Spleen (tissue), 11 donors: ENCODE measurements at regions not wholly inside any gene's neighbourhood (a gene's known extent, or its start where the extent isn't known, plus 50 kb on each side); places are given as distances from the start of the nearest gene placed in this dataset.
A peak's percentile ranks its signal among the peaks of the same experiment; 100 is the strongest.
"Not testable (repeated sequence)": the region's sequence is repeated elsewhere in the genome, so short reads cannot be mapped to it uniquely, and the experiment has no call there.

Experiments
- DNase-seq: peaks from one replicate; pipeline ENCODE4 v3.0.0-alpha.2; 2020
- H3K27ac ChIP-seq, 8 donors: fragments of 200-600 bp; sonication (generic) in 7 of 8; 1 replicate in 4 of 8; 2 replicates in 4 of 8; pipeline versions ENCODE4 v1.5.0 to v1.8.0; 2016 to 2021; ENCODE audit warnings: inconsistent platforms in 4 of 8, mild to moderate bottlenecking in 4 of 8, moderate library complexity in 1 of 8
- H3K27me3 ChIP-seq, 7 donors: fragments of 200-600 bp; sonication (generic) in 6 of 7; replicated peaks in 1 of 7; 1 replicate in 4 of 7; 2 replicates in 3 of 7; pipeline versions ENCODE4 v1.5.0 to v1.8.0; 2016 to 2021; ENCODE audit warnings: inconsistent platforms in 3 of 7, mild to moderate bottlenecking in 1 of 7
- H3K36me3 ChIP-seq, 6 donors: fragments of 200-600 bp; sonication (generic) in 5 of 6; 1 replicate in 4 of 6; 2 replicates in 2 of 6; pipeline versions ENCODE4 v1.5.0 to v1.8.0; 2016 to 2021; ENCODE audit warnings: inconsistent platforms in 2 of 6
- H3K4me1 ChIP-seq, 6 donors: fragments of 200-600 bp; sonication (generic) in 5 of 6; 1 replicate in 3 of 6; 2 replicates in 3 of 6; pipeline versions ENCODE4 v1.5.0 to v1.8.0; 2016 to 2021; ENCODE audit warnings: inconsistent platforms in 3 of 6
- H3K4me3 ChIP-seq, 8 donors: fragments of 200-600 bp; sonication (generic) in 7 of 8; 1 replicate in 4 of 8; 2 replicates in 4 of 8; pipeline versions ENCODE4 v1.5.0 to v1.8.0; 2016 to 2021; ENCODE audit warnings: inconsistent platforms in 4 of 8, mild to moderate bottlenecking in 4 of 8, moderate library complexity in 2 of 8
- H3K9me3 ChIP-seq, 8 donors: fragments of 200-600 bp; sonication (generic) in 7 of 8; 1 replicate in 4 of 8; 2 replicates in 4 of 8; pipeline versions ENCODE4 v1.5.0 to v1.8.0; 2016 to 2021; ENCODE audit warnings: inconsistent platforms in 4 of 8
- CTCF ChIP-seq, 11 experiments: fragments of 200-600 bp in 7 of 11; fragments of 450-650 bp in 4 of 11; sonication (generic) in 4 of 11; IDR thresholded peaks in 8 of 11; conservative IDR thresholded peaks in 3 of 11; 1 replicate in 7 of 11; 2 replicates in 4 of 11; pipeline versions ENCODE4 v1.4.0 to v1.8.0; 2016 to 2021; ENCODE audit warnings: antibody characterized with exemption in 11 of 11, inconsistent platforms in 4 of 11, mild to moderate bottlenecking in 1 of 11
- POLR2A ChIP-seq, 3 donors: fragments of 450-650 bp; IDR thresholded peaks; one replicate each; pipeline ENCODE4 v1.5.1; 2017; ENCODE audit warnings: antibody characterized with exemption in 3 of 3, mild to moderate bottlenecking in 1 of 3
- POLR2AphosphoS5 ChIP-seq, 3 donors: sonication (generic); formaldehyde crosslinking; IDR thresholded peaks; one replicate each; pipeline ENCODE4 v1.5.1; 2017; ENCODE audit warnings: antibody characterized with exemption in 3 of 3
- WGBS, 5 donors: extraction: QIAGEN DNeasy Blood & Tissue Kit in 3 of 5; methylation state at CpG; one replicate each; pipeline versions ENCODE4 v1.1.5 to v1.1.7; 2013 to 2018; 5-methylcytosine and 5-hydroxymethylcytosine counted together
- intact Hi-C: fragments of 100-400 bp; cut with DNase I; formaldehyde crosslinking; loops from one replicate; pipeline ENCODE4 v1.15.0; 2023; ENCODE audit warnings: low total_unique reads
- donor health status: healthy with polysubstance abuse.
- donor health status: DM: no; HTN: no; CAD: no; lungs with moderate emphysema.
- donor health status: DM: no; HTN: no; CAD: no.
- donor health status: Bipolar disorder and iron deficiency.
- donor health status: healthy.
- donor health status: DM: no; HTN: no; CAD: no.
- donor health status: DM: yes; HTN: yes; CAD: no.

- WGBS, 5 donors: 12 to 58% (median 47%) methylated on average over 20 to 43 of the region's 43 CpGs
- H3K9me3 ChIP-seq: peaks cover 0 to 13% (median 0%) of the 10 kb centered on the region in 8 donors
- no peak for TF ChIP-seq POLR2A (IDR thresholded peaks at IDR 0.05)
- no peak for TF ChIP-seq POLR2AphosphoS5 (IDR thresholded peaks at IDR 0.05)
- no peak for TF ChIP-seq CTCF (IDR thresholded peaks at IDR 0.05 in 8 of 11, conservative IDR thresholded peaks at IDR 0.05 in 3 of 11)
- intact Hi-C loops: no loop called here
- H3K36me3 ChIP-seq: no peaks in the 10 kb centered on the region
- H3K4me1 ChIP-seq: no peaks in the 10 kb centered on the region
- H3K27me3 ChIP-seq: peaks cover 0 to 53% (median 0%) of the 10 kb centered on the region in 7 donors
- no peak overlapping the region for H3K27ac ChIP-seq
- no peak overlapping the region for H3K4me3 ChIP-seq
- DNase-seq: no peak
These were observed 1826.9 kb upstream of the DEFB115 start for GRCh38 chr20:29430531-29430930.

GRCh38 chr20:29440721-29441120 is 1816.7 kb upstream of the DEFB115 start:
- peaks cover 0 to 24% (median 0%) of the 10 kb centered on the region in 6 donors for H3K4me1 ChIP-seq
- H3K9me3 ChIP-seq, intact Hi-C loops, H3K4me3 ChIP-seq, H3K36me3 ChIP-seq, H3K27ac ChIP-seq, DNase-seq, H3K27me3 ChIP-seq: not testable (repeated sequence)
- 57 to 73% (median 67%) methylated on average over 3 of the region's 3 CpGs for WGBS, 5 donors

GRCh38 chr20:29443206-29443781 is 1814.2 kb upstream of the DEFB115 start:
- H3K4me3 ChIP-seq, intact Hi-C loops, DNase-seq, H3K36me3 ChIP-seq, H3K9me3 ChIP-seq: not testable (repeated sequence)
- WGBS, 5 donors: 13 to 20% (median 16%) methylated on average over 7 of the region's 7 CpGs
- Histone ChIP-seq H3K4me1 (peaks cover 0 to 26% (median 0%) of the 10 kb centered on the region in 6 donors), H3K27ac (peak overlapping the region in 1 of 8 donors; percentile 0), H3K27me3 (peaks cover 0 to 12% (median 0%) of the 10 kb centered on the region in 7 donors)
- peak in 9 of 11 experiments; percentile 21 to 68 (median 46) for TF ChIP-seq CTCF (IDR thresholded peaks at IDR 0.05 in 8 of 11, conservative IDR thresholded peaks at IDR 0.05 in 3 of 11)

GRCh38 chr20:29443819-29444218 is 1813.6 kb upstream of the DEFB115 start:
- intact Hi-C loops: no loop called here
- no peak for DNase-seq
- H3K4me3 ChIP-seq: no peak overlapping the region
- WGBS, 5 donors: 55 to 70% (median 63%) methylated on average over 3 of the region's 3 CpGs
- H3K27me3 ChIP-seq: peaks cover 0 to 18% (median 0%) of the 10 kb centered on the region in 7 donors
- H3K9me3 ChIP-seq: peaks cover 0 to 9% (median 2%) of the 10 kb centered on the region in 8 donors
- TF ChIP-seq CTCF (IDR thresholded peaks at IDR 0.05 in 8 of 11, conservative IDR thresholded peaks at IDR 0.05 in 3 of 11) (no peak), POLR2A (IDR thresholded peaks at IDR 0.05) (no peak), POLR2AphosphoS5 (IDR thresholded peaks at IDR 0.05) (no peak)
- peak overlapping the region in 1 of 8 donors; percentile 0 for H3K27ac ChIP-seq
- peaks cover 0 to 26% (median 0%) of the 10 kb centered on the region in 6 donors for H3K4me1 ChIP-seq
- H3K36me3 ChIP-seq: no peaks in the 10 kb centered on the region
